H1 (cell line): ENCODE measurements at regions not wholly inside any gene's neighbourhood (a gene's known extent, or its start where the extent isn't known, plus 50 kb on each side); places are given as distances from the start of the nearest gene placed in this dataset.
A peak's percentile ranks its signal among the peaks of the same experiment; 100 is the strongest.

Experiments
- CTCF ChIA-PET: fragments of 300-600 bp; sonication (Branson Sonifier 250); formaldehyde crosslinking; loops from one replicate; lab custom pipeline; 2021; ENCODE audit not compliant: partially characterized antibody; lab: Charles Lee
- POLR2A ChIA-PET: fragments of 300-600 bp; sonication (Branson Sonifier 250); formaldehyde crosslinking; loops from one replicate; lab custom pipeline; 2021; ENCODE audit warnings: inconsistent platforms; ENCODE audit not compliant: partially characterized antibody; lab: Charles Lee
- DNase-seq, 2 experiments: peaks; one replicate each; pipeline versions ENCODE4 v3.0.0 to v3.0.0-alpha.2; 2010 to 2022; ENCODE audit warnings: low spot score in 2 of 2, low read depth in 1 of 2, mixed read lengths in 1 of 2
- FAIRE-seq: peaks from 2 replicates; lab custom pipeline; 2011; peaks lifted over from hg19 to GRCh38; lab: Jason Lieb, UNC
- H2AFZ ChIP-seq: 2 replicates; pipeline ENCODE4 v1.8.1; 2012; ENCODE audit warnings: low read length, inconsistent platforms
- H2AK5ac ChIP-seq: 2 replicates; pipeline ENCODE4 v1.6.1; 2013; ENCODE audit warnings: low read depth, low read length
- H2BK120ac ChIP-seq: replicated peaks from 2 replicates; pipeline ENCODE3; 2013; ENCODE audit warnings: low read depth, low read length, inconsistent platforms
- H2BK12ac ChIP-seq: 2 replicates; pipeline ENCODE4 v1.6.1; 2013; ENCODE audit warnings: low read depth, low read length
- H2BK15ac ChIP-seq: 2 replicates; pipeline ENCODE4 v1.6.1; 2013; ENCODE audit warnings: low read length
- H2BK20ac ChIP-seq: 2 replicates; pipeline ENCODE4 v1.6.1; 2013; ENCODE audit warnings: low read length
- H2BK5ac ChIP-seq: 2 replicates; pipeline ENCODE4 v1.6.1; 2013; ENCODE audit warnings: low read depth, low read length
- H3K14ac ChIP-seq: 2 replicates; pipeline ENCODE4 v1.6.1; 2013; ENCODE audit warnings: inconsistent platforms; ENCODE audit not compliant: insufficient read length
- H3K18ac ChIP-seq: 2 replicates; pipeline ENCODE4 v1.6.1; 2013; ENCODE audit warnings: low read length; ENCODE audit errors: extremely low read depth
- H3K23ac ChIP-seq: 2 replicates; pipeline ENCODE4 v1.6.1; 2013; ENCODE audit warnings: inconsistent platforms; ENCODE audit not compliant: insufficient read length
- H3K23me2 ChIP-seq: 2 replicates; pipeline ENCODE4 v1.6.1; 2013; ENCODE audit warnings: low read depth, low read length
- H3K27ac ChIP-seq: 2 replicates; pipeline ENCODE4 v1.6.1; 2011; ENCODE audit warnings: low read depth, low read length, inconsistent platforms
- H3K27me3 ChIP-seq, 4 experiments: replicated peaks in 1 of 4; 1 replicate in 1 of 4; 2 replicates in 3 of 4; pipeline versions ENCODE4 v1.6.1 to v1.8.1; 2011 to 2013; ENCODE audit warnings: low read length in 3 of 4, mild to moderate bottlenecking in 3 of 4, inconsistent platforms in 2 of 4, mixed read lengths in 2 of 4, moderate library complexity in 1 of 4; ENCODE audit not compliant: control insufficient read depth in 3 of 4, insufficient read depth in 3 of 4; ENCODE audit errors: extremely low read depth in 1 of 4
- H3K36me3 ChIP-seq, 4 experiments: 2 replicates each; pipeline versions ENCODE4 v1.6.1 to v1.8.1; 2011 to 2013; ENCODE audit warnings: mild to moderate bottlenecking in 4 of 4, low read length in 3 of 4, moderate library complexity in 2 of 4, control low read depth in 1 of 4, inconsistent platforms in 1 of 4; ENCODE audit not compliant: insufficient read depth in 4 of 4, control insufficient read depth in 2 of 4
- H3K4ac ChIP-seq: replicated peaks from 2 replicates; pipeline ENCODE3; 2013; ENCODE audit warnings: low read length, low read depth, mixed read lengths, inconsistent platforms; ENCODE audit not compliant: insufficient read length
- H3K4me1 ChIP-seq, 4 experiments: replicated peaks in 1 of 4; 1 replicate in 1 of 4; 2 replicates in 3 of 4; pipeline versions ENCODE4 v1.6.1 to v1.8.1; 2011 to 2013; ENCODE audit warnings: low read length in 3 of 4, inconsistent platforms in 2 of 4, mixed read lengths in 1 of 4; ENCODE audit not compliant: insufficient read depth in 4 of 4, control insufficient read depth in 3 of 4
- H3K4me2 ChIP-seq, 2 experiments: 2 replicates each; pipeline versions ENCODE4 v1.6.1 to v1.8.1; 2011 to 2013; ENCODE audit warnings: low read depth in 2 of 2, low read length in 2 of 2, control low read depth in 1 of 2, inconsistent platforms in 1 of 2, mild to moderate bottlenecking in 1 of 2; ENCODE audit not compliant: insufficient read depth in 1 of 2
- H3K4me3 ChIP-seq, 4 experiments: fragments of 200-600, 300-600 bp in 1 of 4; sonication (generic), shearing (Covaris generic), sonication (Bioruptor Twin) in 1 of 4; 2 replicates each; pipeline versions ENCODE4 v1.5.1 to v1.8.1; 2011 to 2016; ENCODE audit warnings: low read length in 4 of 4, low read depth in 3 of 4, control low read depth in 2 of 4, inconsistent platforms in 2 of 4, mild to moderate bottlenecking in 2 of 4, mixed read lengths in 1 of 4, moderate library complexity in 1 of 4; ENCODE audit not compliant: insufficient read depth in 2 of 4; ENCODE audit errors: extremely low read depth in 1 of 4
- H3K56ac ChIP-seq: replicated peaks from 2 replicates; pipeline ENCODE3; 2013; ENCODE audit warnings: low read depth, mild to moderate bottlenecking, mixed read lengths, low read length, inconsistent platforms; ENCODE audit not compliant: insufficient read length
- H3K79me1 ChIP-seq: 2 replicates; pipeline ENCODE4 v1.6.1; 2013; ENCODE audit warnings: low read depth, low read length, control low read depth
- H3K79me2 ChIP-seq, 2 experiments: 2 replicates each; pipeline versions ENCODE4 v1.6.1 to v1.8.1; 2012 to 2013; ENCODE audit warnings: low read length in 2 of 2, mild to moderate bottlenecking in 2 of 2, inconsistent platforms in 1 of 2; ENCODE audit not compliant: insufficient read depth in 2 of 2, control insufficient read depth in 1 of 2
- H3K9ac ChIP-seq, 4 experiments: replicated peaks in 1 of 4; 1 replicate in 1 of 4; 2 replicates in 3 of 4; pipeline versions ENCODE4 v1.6.1 to v1.8.1; 2011 to 2013; ENCODE audit warnings: low read depth in 3 of 4, low read length in 3 of 4, control low read depth in 2 of 4, mild to moderate bottlenecking in 2 of 4, moderate library complexity in 2 of 4, inconsistent platforms in 1 of 4; ENCODE audit errors: extremely low read depth in 1 of 4
- H3K9me3 ChIP-seq, 2 experiments: 2 replicates each; pipeline versions ENCODE4 v1.6.1 to v1.8.1; 2012 to 2013; ENCODE audit warnings: mild to moderate bottlenecking in 2 of 2, moderate library complexity in 2 of 2, control low read depth in 1 of 2, inconsistent platforms in 1 of 2, low read depth in 1 of 2, low read length in 1 of 2, mixed read lengths in 1 of 2; ENCODE audit not compliant: insufficient read depth in 2 of 2
- H4K20me1 ChIP-seq, 2 experiments: replicated peaks in 1 of 2; 2 replicates each; pipeline versions ENCODE3 to v1.8.1; 2011 to 2013; ENCODE audit warnings: inconsistent platforms in 2 of 2, low read length in 2 of 2, mild to moderate bottlenecking in 1 of 2; ENCODE audit not compliant: insufficient read depth in 2 of 2, control insufficient read depth in 1 of 2
- H4K5ac ChIP-seq: 2 replicates; pipeline ENCODE4 v1.6.1; 2013; ENCODE audit warnings: low read length, low read depth, mixed read lengths, inconsistent platforms; ENCODE audit not compliant: insufficient read length
- H4K8ac ChIP-seq: 2 replicates; pipeline ENCODE4 v1.8.0; 2013; ENCODE audit warnings: mild to moderate bottlenecking, moderate library complexity, low read length, inconsistent platforms; ENCODE audit not compliant: insufficient read depth; ENCODE audit errors: extremely low read depth
- H4K91ac ChIP-seq: replicated peaks from 2 replicates; pipeline ENCODE3; 2013; ENCODE audit warnings: low read length, mixed read lengths, inconsistent platforms; ENCODE audit not compliant: insufficient read length
- CBX5 ChIP-seq: fragments of 300-800, 300-1000 bp; sonication (generic); IDR thresholded peaks from 2 replicates; pipeline ENCODE4 v1.7.1; 2016; ENCODE audit warnings: antibody characterized with exemption, low read length, low read depth
- CHD2 ChIP-seq: IDR thresholded peaks from 2 replicates; pipeline ENCODE4 v1.6.1; 2012; ENCODE audit warnings: low read length, improper control_type of control experiment
- CTCF ChIP-seq, 3 experiments: IDR thresholded peaks; 1 replicate in 2 of 3; 2 replicates in 1 of 3; pipeline versions ENCODE4 v1.5.1 to v1.6.1; 2011; ENCODE audit warnings: low read length in 3 of 3, mild to moderate bottlenecking in 3 of 3, inconsistent platforms in 2 of 3, low read depth in 1 of 3, moderate library complexity in 1 of 3; ENCODE audit not compliant: insufficient read depth in 1 of 3; ENCODE audit errors: control extremely low read depth in 1 of 3
- E2F6 ChIP-seq: IDR thresholded peaks from 2 replicates; pipeline ENCODE4 v1.6.1; 2012; ENCODE audit warnings: inconsistent platforms
- GTF2F1 ChIP-seq: IDR thresholded peaks from 2 replicates; pipeline ENCODE4 v1.6.1; 2012; ENCODE audit warnings: low read depth, low read length, improper control_type of control experiment, borderline replicate concordance
- PHF8 ChIP-seq: fragments of 200-600 bp; sonication (generic); conservative IDR thresholded peaks from 2 replicates; pipeline ENCODE4 v1.7.1; 2012; ENCODE audit warnings: low read depth, mild to moderate bottlenecking, inconsistent platforms, low read length, moderate library complexity
- SIX5 ChIP-seq: IDR thresholded peaks from 2 replicates; pipeline ENCODE4 v1.6.1; 2011; ENCODE audit warnings: mild to moderate bottlenecking, low read depth, low read length
- SP2 ChIP-seq: IDR thresholded peaks from 2 replicates; pipeline ENCODE4 v1.6.1; 2012; ENCODE audit warnings: mild to moderate bottlenecking, low read length, inconsistent platforms
- WGBS, 2 experiments: shearing (Covaris generic) in 1 of 2; methylation state at CpG; one replicate each; pipeline versions ENCODE4 v1.1.6 to v1.1.7; 2013 to 2015; ENCODE audit warnings: low lambda C conversion rate in 2 of 2, mixed read lengths in 2 of 2, inconsistent platforms in 1 of 2, low coverage in 1 of 2, missing lambda C conversion rate in 1 of 2; ENCODE audit not compliant: insufficient replicate concordance in 2 of 2, insufficient coverage in 1 of 2, insufficient read length in 1 of 2; ENCODE audit errors: extremely low coverage in 1 of 2, missing lambda C conversion rate in 1 of 2; 5-methylcytosine and 5-hydroxymethylcytosine counted together

- H4K20me1 ChIP-seq, result peaks cover 0 to 5% of the 10 kb centered on the region in 2 experiments
- H3K14ac ChIP-seq, result no peak overlapping the region
- peak; percentile 36 for FAIRE-seq
- 0 out of 2 replicates have a peak overlapping the region, but pooled peaks have one; percentile 5 for H4K8ac ChIP-seq
- H3K9ac ChIP-seq, result no peak overlapping the region
- H3K36me3 ChIP-seq, result no peaks in the 10 kb centered on the region
- H3K79me1 ChIP-seq, result no peaks in the 10 kb centered on the region
- peaks cover 15% of the 10 kb centered on the region; the same call in 1 of the 2 replicates for H3K23me2 ChIP-seq
- no peak for DNase-seq
- no peak overlapping the region for H2AFZ ChIP-seq
- 80 to 100% methylated on average over 2 to 3 of the region's 3 CpGs for WGBS, 2 experiments
- no peak overlapping the region for H2BK20ac ChIP-seq
- 0 out of 7 replicates have a peak, but pooled peaks cover 0 to 2% (median 0%) of the 10 kb centered on the region in 4 experiments for H3K27me3 ChIP-seq
- no peaks in the 10 kb centered on the region for H3K4me1 ChIP-seq
- H2BK120ac ChIP-seq, result no peak overlapping the region
- H2BK12ac ChIP-seq, result no peak overlapping the region
- no peaks in the 10 kb centered on the region for H3K79me2 ChIP-seq
- no peak overlapping the region for H3K27ac ChIP-seq
- no peak overlapping the region for H2BK15ac ChIP-seq
- H4K91ac ChIP-seq, result no peak overlapping the region
- H3K18ac ChIP-seq, result no peak overlapping the region
- H3K9me3 ChIP-seq, result peaks cover 4 to 9% of the 10 kb centered on the region in 2 experiments; a peak in 2 of 4 replicates
- H3K4me3 ChIP-seq, result no peak overlapping the region
- H4K5ac ChIP-seq, result no peak overlapping the region
- H2BK5ac ChIP-seq, result no peak overlapping the region
- peak overlapping the region; percentile 47 for H3K23ac ChIP-seq
- no peak overlapping the region for H3K4ac ChIP-seq
- CTCF ChIA-PET, result no interaction called here
- H2AK5ac ChIP-seq, result no peak overlapping the region
- H3K56ac ChIP-seq, result peak overlapping the region; percentile 99
- POLR2A ChIA-PET, result no interaction called here
- H3K4me2 ChIP-seq, result no peak overlapping the region
- TF ChIP-seq GTF2F1 (no peak), SP2 (no peak), PHF8 (no peak), E2F6 (no peak), CHD2 (no peak), CBX5 (no peak), CTCF (IDR thresholded peaks at IDR 0.05; ENCODE audit: control extremely low read depth in 1 of 3, insufficient read depth in 1 of 3, low read depth in 1 of 3, low read length in 3 of 3) (no peak), SIX5 (no peak)
Measured at GRCh38 chr2:239642406-239643004, 241.7 kb upstream of the HDAC4 start.
